ENCODE measurements at regions not wholly inside any gene's neighbourhood (a gene's known extent, or its start where the extent isn't known, plus 50 kb on each side); places are given as distances from the start of the nearest gene placed in this dataset.

GRCh38 chr13:92938486-92939020 is 288.1 kb upstream of the GPC6 start:
- Histone ChIP-seq H3K36me3 (ENCODE audit: control insufficient read depth, insufficient read depth, low read length) (no peaks in the 10 kb centered on the region), H3K9me3 (ENCODE audit: control insufficient read depth, insufficient read depth, low read length) (no peaks in the 10 kb centered on the region), H3K27me3 (ENCODE audit: control insufficient read depth, insufficient read depth, low read length) (no peaks in the 10 kb centered on the region; the same call in 1 of the 2 replicates), H3K4me1 (ENCODE audit: control insufficient read depth, insufficient read depth, low read length) (no peaks in the 10 kb centered on the region), H3K4me3 (ENCODE audit: low read length) (no peak overlapping the region), H3K27ac (ENCODE audit: low read length) (no peak overlapping the region)
- DNase-seq (ENCODE audit: low read depth, low spot score) = no peak
- WGBS (ENCODE audit: insufficient coverage, insufficient read length) = no CpG with 5 or more reads among the region's 8 CpGs

- no peak for DNase-seq (ENCODE audit: low read depth, low spot score)
- Histone ChIP-seq H3K27ac (ENCODE audit: low read length) (no peak overlapping the region), H3K36me3 (ENCODE audit: control insufficient read depth, insufficient read depth, low read length) (no peaks in the 10 kb centered on the region), H3K4me1 (ENCODE audit: control insufficient read depth, insufficient read depth, low read length) (no peaks in the 10 kb centered on the region), H3K9me3 (ENCODE audit: control insufficient read depth, insufficient read depth, low read length) (no peaks in the 10 kb centered on the region), H3K27me3 (ENCODE audit: control insufficient read depth, insufficient read depth, low read length) (no peaks in the 10 kb centered on the region), H3K4me3 (ENCODE audit: low read length) (no peak overlapping the region)
These were observed 285.4 kb upstream of the GPC6 start for GRCh38 chr13:92941167-92941566.

- DNase-seq (ENCODE audit: low read depth, low spot score) = no peak
- Histone ChIP-seq H3K9me3 (ENCODE audit: control insufficient read depth, insufficient read depth, low read length) (no peaks in the 10 kb centered on the region), H3K36me3 (ENCODE audit: control insufficient read depth, insufficient read depth, low read length) (no peaks in the 10 kb centered on the region), H3K27me3 (ENCODE audit: control insufficient read depth, insufficient read depth, low read length) (no peaks in the 10 kb centered on the region), H3K4me1 (ENCODE audit: control insufficient read depth, insufficient read depth, low read length) (no peaks in the 10 kb centered on the region; the same call in 1 of the 2 replicates), H3K27ac (ENCODE audit: low read length) (no peak overlapping the region), H3K4me3 (ENCODE audit: low read length) (no peak overlapping the region)
- no CpG with 5 or more reads among the region's 2 CpGs for WGBS (ENCODE audit: insufficient coverage, insufficient read length)
These were observed 278.7 kb upstream of the GPC6 start for GRCh38 chr13:92947770-92948434.

GRCh38 chr13:92950771-92951170 is 275.8 kb upstream of the GPC6 start:
- no CpG with 5 or more reads among the region's 2 CpGs for WGBS (ENCODE audit: insufficient coverage, insufficient read length)
- H3K9me3 ChIP-seq (ENCODE audit: control insufficient read depth, insufficient read depth, low read length) = no peaks in the 10 kb centered on the region
- DNase-seq (ENCODE audit: low read depth, low spot score) = no peak
- no peak overlapping the region for H3K4me3 ChIP-seq (ENCODE audit: low read length)
- no peaks in the 10 kb centered on the region for H3K36me3 ChIP-seq (ENCODE audit: control insufficient read depth, insufficient read depth, low read length)
- no peak overlapping the region for H3K27ac ChIP-seq (ENCODE audit: low read length)
- no peaks in the 10 kb centered on the region; the same call in 1 of the 2 replicates for H3K4me1 ChIP-seq (ENCODE audit: control insufficient read depth, insufficient read depth, low read length)
- H3K27me3 ChIP-seq (ENCODE audit: control insufficient read depth, insufficient read depth, low read length) = no peaks in the 10 kb centered on the region

GRCh38 chr13:92951273-92951890 is 275.2 kb upstream of the GPC6 start:
- DNase-seq (ENCODE audit: low read depth, low spot score) = no peak
- Histone ChIP-seq H3K4me3 (ENCODE audit: low read length) (no peak overlapping the region), H3K27ac (ENCODE audit: low read length) (no peak overlapping the region), H3K9me3 (ENCODE audit: control insufficient read depth, insufficient read depth, low read length) (no peaks in the 10 kb centered on the region), H3K4me1 (ENCODE audit: control insufficient read depth, insufficient read depth, low read length) (no peaks in the 10 kb centered on the region; the same call in 1 of the 2 replicates), H3K27me3 (ENCODE audit: control insufficient read depth, insufficient read depth, low read length) (no peaks in the 10 kb centered on the region), H3K36me3 (ENCODE audit: control insufficient read depth, insufficient read depth, low read length) (no peaks in the 10 kb centered on the region)
- no CpG with 5 or more reads among the region's 7 CpGs for WGBS (ENCODE audit: insufficient coverage, insufficient read length)

GRCh38 chr13:92952161-92952560 is 274.4 kb upstream of the GPC6 start:
- Histone ChIP-seq H3K36me3 (ENCODE audit: control insufficient read depth, insufficient read depth, low read length) (no peaks in the 10 kb centered on the region), H3K27ac (ENCODE audit: low read length) (no peak overlapping the region), H3K4me1 (ENCODE audit: control insufficient read depth, insufficient read depth, low read length) (no peaks in the 10 kb centered on the region; the same call in 1 of the 2 replicates), H3K27me3 (ENCODE audit: control insufficient read depth, insufficient read depth, low read length) (no peaks in the 10 kb centered on the region), H3K4me3 (ENCODE audit: low read length) (no peak overlapping the region), H3K9me3 (ENCODE audit: control insufficient read depth, insufficient read depth, low read length) (no peaks in the 10 kb centered on the region)
- DNase-seq (ENCODE audit: low read depth, low spot score) = no peak
- WGBS (ENCODE audit: insufficient coverage, insufficient read length) = no CpG with 5 or more reads among the region's 4 CpGs

- no peak for DNase-seq (ENCODE audit: low read depth, low spot score)
- no peak overlapping the region for H3K4me3 ChIP-seq (ENCODE audit: low read length)
- H3K27me3 ChIP-seq (ENCODE audit: control insufficient read depth, insufficient read depth, low read length) = no peaks in the 10 kb centered on the region
- WGBS (ENCODE audit: insufficient coverage, insufficient read length) = no CpG with 5 or more reads among the region's 5 CpGs
- H3K4me1 ChIP-seq (ENCODE audit: control insufficient read depth, insufficient read depth, low read length) = no peaks in the 10 kb centered on the region
- no peaks in the 10 kb centered on the region for H3K9me3 ChIP-seq (ENCODE audit: control insufficient read depth, insufficient read depth, low read length)
- no peak overlapping the region for H3K27ac ChIP-seq (ENCODE audit: low read length)
- H3K36me3 ChIP-seq (ENCODE audit: control insufficient read depth, insufficient read depth, low read length) = no peaks in the 10 kb centered on the region
These were observed 271.9 kb upstream of the GPC6 start for GRCh38 chr13:92954746-92955145.

- no peaks in the 10 kb centered on the region for H3K36me3 ChIP-seq (ENCODE audit: control insufficient read depth, insufficient read depth, low read length)
- DNase-seq (ENCODE audit: low read depth, low spot score) = no peak
- H3K9me3 ChIP-seq (ENCODE audit: control insufficient read depth, insufficient read depth, low read length) = no peaks in the 10 kb centered on the region
- no peaks in the 10 kb centered on the region for H3K4me1 ChIP-seq (ENCODE audit: control insufficient read depth, insufficient read depth, low read length)
- H3K27me3 ChIP-seq (ENCODE audit: control insufficient read depth, insufficient read depth, low read length) = no peaks in the 10 kb centered on the region
- no CpG with 5 or more reads among the region's 8 CpGs for WGBS (ENCODE audit: insufficient coverage, insufficient read length)
- H3K4me3 ChIP-seq (ENCODE audit: low read length) = no peak overlapping the region
- no peak overlapping the region for H3K27ac ChIP-seq (ENCODE audit: low read length)
These were observed 266.8 kb upstream of the GPC6 start for GRCh38 chr13:92959790-92960189.

- WGBS (ENCODE audit: insufficient coverage, insufficient read length) = no CpG with 5 or more reads among the region's 1 CpG
- DNase-seq (ENCODE audit: low read depth, low spot score) = no peak
- Histone ChIP-seq H3K9me3 (ENCODE audit: control insufficient read depth, insufficient read depth, low read length) (no peaks in the 10 kb centered on the region), H3K4me3 (ENCODE audit: low read length) (no peak overlapping the region), H3K27me3 (ENCODE audit: control insufficient read depth, insufficient read depth, low read length) (no peaks in the 10 kb centered on the region), H3K36me3 (ENCODE audit: control insufficient read depth, insufficient read depth, low read length) (no peaks in the 10 kb centered on the region), H3K27ac (ENCODE audit: low read length) (no peak overlapping the region), H3K4me1 (ENCODE audit: control insufficient read depth, insufficient read depth, low read length) (no peaks in the 10 kb centered on the region)
These were observed 263.6 kb upstream of the GPC6 start for GRCh38 chr13:92963029-92963428.

- H3K4me3 ChIP-seq (ENCODE audit: low read length) = no peak overlapping the region
- H3K27me3 ChIP-seq (ENCODE audit: control insufficient read depth, insufficient read depth, low read length) = no peaks in the 10 kb centered on the region
- H3K4me1 ChIP-seq (ENCODE audit: control insufficient read depth, insufficient read depth, low read length) = no peaks in the 10 kb centered on the region
- WGBS (ENCODE audit: insufficient coverage, insufficient read length) = no CpG with 5 or more reads among the region's 8 CpGs
- no peaks in the 10 kb centered on the region for H3K36me3 ChIP-seq (ENCODE audit: control insufficient read depth, insufficient read depth, low read length)
- H3K9me3 ChIP-seq (ENCODE audit: control insufficient read depth, insufficient read depth, low read length) = no peaks in the 10 kb centered on the region
- H3K27ac ChIP-seq (ENCODE audit: low read length) = no peak overlapping the region
- no peak for DNase-seq (ENCODE audit: low read depth, low spot score)
These were observed 260.3 kb upstream of the GPC6 start for GRCh38 chr13:92966341-92966740.

GRCh38 chr13:92966900-92967299 is 259.7 kb upstream of the GPC6 start:
- no peak overlapping the region for H3K4me3 ChIP-seq (ENCODE audit: low read length)
- no peak overlapping the region for H3K27ac ChIP-seq (ENCODE audit: low read length)
- no peaks in the 10 kb centered on the region for H3K36me3 ChIP-seq (ENCODE audit: control insufficient read depth, insufficient read depth, low read length)
- DNase-seq (ENCODE audit: low read depth, low spot score) = no peak
- H3K27me3 ChIP-seq (ENCODE audit: control insufficient read depth, insufficient read depth, low read length) = no peaks in the 10 kb centered on the region
- WGBS (ENCODE audit: insufficient coverage, insufficient read length) = no CpG with 5 or more reads among the region's 6 CpGs
- H3K4me1 ChIP-seq (ENCODE audit: control insufficient read depth, insufficient read depth, low read length) = no peaks in the 10 kb centered on the region
- no peaks in the 10 kb centered on the region for H3K9me3 ChIP-seq (ENCODE audit: control insufficient read depth, insufficient read depth, low read length)
